ENCODE measurements at regions not wholly inside any gene's neighbourhood (a gene's known extent, or its start where the extent isn't known, plus 50 kb on each side); places are given as distances from the start of the nearest gene placed in this dataset.
"Not testable (repeated sequence)": the region's sequence is repeated elsewhere in the genome, so short reads cannot be mapped to it uniquely, and the experiment has no call there.

- no peak for DNase-seq (ENCODE audit: low spot score in 2 of 2)
- no peaks in the 10 kb centered on the region for H3K9me3 ChIP-seq
- no peaks in the 10 kb centered on the region for H3K36me3 ChIP-seq (replicated peaks)
- H3K27me3 ChIP-seq (ENCODE audit: low read depth): no peaks in the 10 kb centered on the region
- in situ Hi-C loops (cut with MboI; ENCODE audit: low sequenced_read_pairs): no loop called here
- no peaks in the 10 kb centered on the region for H3K4me1 ChIP-seq
- no peak overlapping the region for H3K4me3 ChIP-seq
Observed at GRCh38 chrX:123077631-123078030, 106.4 kb upstream of the GRIA3 start.

GRCh38 chrX:123080065-123080464 lies 104.0 kb upstream of the GRIA3 start:
- DNase-seq (ENCODE audit: low spot score in 2 of 2): no peak
- Histone ChIP-seq H3K27me3 (ENCODE audit: low read depth) (peaks cover 3% of the 10 kb centered on the region; the same call in 1 of the 2 replicates), H3K36me3 (replicated peaks) (no peaks in the 10 kb centered on the region), H3K4me1 (no peaks in the 10 kb centered on the region), H3K4me3 (no peak overlapping the region), H3K9me3 (no peaks in the 10 kb centered on the region)
- in situ Hi-C loops (cut with MboI; ENCODE audit: low sequenced_read_pairs): no loop called here

GRCh38 chrX:123081776-123082175 lies 102.3 kb upstream of the GRIA3 start:
- H3K4me1 ChIP-seq: no peaks in the 10 kb centered on the region
- H3K9me3 ChIP-seq: no peaks in the 10 kb centered on the region
- in situ Hi-C loops (cut with MboI; ENCODE audit: low sequenced_read_pairs): no loop called here
- no peaks in the 10 kb centered on the region for H3K36me3 ChIP-seq (replicated peaks)
- peaks cover 3% of the 10 kb centered on the region; the same call in 1 of the 2 replicates for H3K27me3 ChIP-seq (ENCODE audit: low read depth)
- no peak overlapping the region for H3K4me3 ChIP-seq
- DNase-seq (ENCODE audit: low spot score in 2 of 2): no peak

GRCh38 chrX:123083924-123084323 lies 100.2 kb upstream of the GRIA3 start:
- Histone ChIP-seq H3K27me3 (ENCODE audit: low read depth) (peaks cover 3% of the 10 kb centered on the region; the same call in 1 of the 2 replicates), H3K4me3 (no peak overlapping the region), H3K4me1 (no peaks in the 10 kb centered on the region), H3K36me3 (replicated peaks) (no peaks in the 10 kb centered on the region), H3K9me3 (no peaks in the 10 kb centered on the region)
- in situ Hi-C loops (cut with MboI; ENCODE audit: low sequenced_read_pairs): no loop called here
- no peak for DNase-seq (ENCODE audit: low spot score in 2 of 2)

- DNase-seq (ENCODE audit: low spot score in 2 of 2): no peak
- Histone ChIP-seq H3K27me3 (ENCODE audit: low read depth) (peaks cover 3% of the 10 kb centered on the region; the same call in 1 of the 2 replicates), H3K4me3 (no peak overlapping the region), H3K4me1 (no peaks in the 10 kb centered on the region), H3K9me3 (no peaks in the 10 kb centered on the region), H3K36me3 (replicated peaks) (no peaks in the 10 kb centered on the region)
- in situ Hi-C loops (cut with MboI; ENCODE audit: low sequenced_read_pairs): no loop called here
Observed at GRCh38 chrX:123084797-123085196, 99.3 kb upstream of the GRIA3 start.

GRCh38 chrX:123085311-123085940 lies 98.7 kb upstream of the GRIA3 start:
- Histone ChIP-seq H3K36me3 (replicated peaks) (no peaks in the 10 kb centered on the region), H3K27me3 (ENCODE audit: low read depth) (peaks cover 3% of the 10 kb centered on the region; the same call in 1 of the 2 replicates), H3K4me1 (no peaks in the 10 kb centered on the region), H3K4me3 (no peak overlapping the region), H3K9me3 (no peaks in the 10 kb centered on the region)
- DNase-seq (ENCODE audit: low spot score in 2 of 2): no peak
- in situ Hi-C loops (cut with MboI; ENCODE audit: low sequenced_read_pairs): no loop called here

- Histone ChIP-seq H3K4me1 (no peaks in the 10 kb centered on the region), H3K4me3 (no peak overlapping the region), H3K36me3 (replicated peaks) (no peaks in the 10 kb centered on the region), H3K9me3 (no peaks in the 10 kb centered on the region), H3K27me3 (ENCODE audit: low read depth) (peaks cover 3% of the 10 kb centered on the region; the same call in 1 of the 2 replicates)
- no peak for DNase-seq (ENCODE audit: low spot score in 2 of 2)
- in situ Hi-C loops (cut with MboI; ENCODE audit: low sequenced_read_pairs): no loop called here
Observed at GRCh38 chrX:123086768-123087167, 97.3 kb upstream of the GRIA3 start.

- in situ Hi-C loops (cut with MboI; ENCODE audit: low sequenced_read_pairs): no loop called here
- no peak for DNase-seq (ENCODE audit: low spot score in 2 of 2)
- Histone ChIP-seq H3K4me1 (no peaks in the 10 kb centered on the region), H3K9me3 (no peaks in the 10 kb centered on the region), H3K4me3 (no peak overlapping the region), H3K36me3 (replicated peaks) (no peaks in the 10 kb centered on the region), H3K27me3 (ENCODE audit: low read depth) (peaks cover 3% of the 10 kb centered on the region; the same call in 1 of the 2 replicates)
Observed at GRCh38 chrX:123087326-123087725, 96.8 kb upstream of the GRIA3 start.

- DNase-seq (ENCODE audit: low spot score in 2 of 2): no peak
- H3K4me1 ChIP-seq: no peaks in the 10 kb centered on the region
- in situ Hi-C loops (cut with MboI; ENCODE audit: low sequenced_read_pairs): no loop called here
- H3K9me3 ChIP-seq: no peaks in the 10 kb centered on the region
- H3K27me3 ChIP-seq (ENCODE audit: low read depth): peaks cover 3% of the 10 kb centered on the region; the same call in 1 of the 2 replicates
- H3K36me3 ChIP-seq (replicated peaks): no peaks in the 10 kb centered on the region
- H3K4me3 ChIP-seq: no peak overlapping the region
Observed at GRCh38 chrX:123088331-123088730, 95.7 kb upstream of the GRIA3 start.

GRCh38 chrX:123088930-123089329 lies 95.1 kb upstream of the GRIA3 start:
- Histone ChIP-seq H3K4me1 (no peaks in the 10 kb centered on the region), H3K27me3 (ENCODE audit: low read depth) (peaks cover 3% of the 10 kb centered on the region; the same call in 1 of the 2 replicates), H3K4me3 (no peak overlapping the region), H3K36me3 (replicated peaks) (no peaks in the 10 kb centered on the region), H3K9me3 (no peaks in the 10 kb centered on the region)
- DNase-seq (ENCODE audit: low spot score in 2 of 2): no peak
- in situ Hi-C loops (cut with MboI; ENCODE audit: low sequenced_read_pairs): no loop called here

- Histone ChIP-seq H3K36me3 (replicated peaks) (no peaks in the 10 kb centered on the region), H3K27me3 (ENCODE audit: low read depth) (no peaks in the 10 kb centered on the region), H3K9me3 (no peaks in the 10 kb centered on the region), H3K4me1 (no peaks in the 10 kb centered on the region), H3K4me3 (no peak overlapping the region)
- in situ Hi-C loops (cut with MboI; ENCODE audit: low sequenced_read_pairs): no loop called here
- DNase-seq (ENCODE audit: low spot score in 2 of 2): no peak
Observed at GRCh38 chrX:123093792-123094191, 90.3 kb upstream of the GRIA3 start.

GRCh38 chrX:123108513-123109427 lies 75.3 kb upstream of the GRIA3 start:
- no peaks in the 10 kb centered on the region for H3K9me3 ChIP-seq
- H3K4me1 ChIP-seq: no peaks in the 10 kb centered on the region
- H3K27me3 ChIP-seq (ENCODE audit: low read depth): no peaks in the 10 kb centered on the region
- H3K4me3 ChIP-seq: no peak overlapping the region
- no peaks in the 10 kb centered on the region for H3K36me3 ChIP-seq (replicated peaks)
- in situ Hi-C loops (cut with MboI; ENCODE audit: low sequenced_read_pairs): no loop called here
- DNase-seq (ENCODE audit: low spot score in 2 of 2): no peak

- no peaks in the 10 kb centered on the region for H3K9me3 ChIP-seq
- H3K4me1 ChIP-seq: no peaks in the 10 kb centered on the region
- no peak overlapping the region for H3K4me3 ChIP-seq
- H3K27me3 ChIP-seq (ENCODE audit: low read depth): no peaks in the 10 kb centered on the region; the same call in 1 of the 2 replicates
- DNase-seq (ENCODE audit: low spot score in 2 of 2): no peak
- in situ Hi-C loops (cut with MboI; ENCODE audit: low sequenced_read_pairs): no loop called here
- no peaks in the 10 kb centered on the region for H3K36me3 ChIP-seq (replicated peaks)
Observed at GRCh38 chrX:123121241-123121640, 62.8 kb upstream of the GRIA3 start.

- H3K9me3 ChIP-seq; H3K27me3 ChIP-seq (ENCODE audit: low read depth); H3K4me3 ChIP-seq; DNase-seq (ENCODE audit: low spot score in 2 of 2); H3K36me3 ChIP-seq (replicated peaks); in situ Hi-C loops (cut with MboI; ENCODE audit: low sequenced_read_pairs); H3K4me1 ChIP-seq: not testable (repeated sequence)
Observed at GRCh38 chrX:123129805-123130204, 54.3 kb upstream of the GRIA3 start.

Data from HAP-1 (cell line).